ENCODE measurements at regions not wholly inside any gene's neighbourhood (a gene's known extent, or its start where the extent isn't known, plus 50 kb on each side); places are given as distances from the start of the nearest gene placed in this dataset.
A peak's percentile ranks its signal among the peaks of the same experiment; 100 is the strongest.

DNA sequence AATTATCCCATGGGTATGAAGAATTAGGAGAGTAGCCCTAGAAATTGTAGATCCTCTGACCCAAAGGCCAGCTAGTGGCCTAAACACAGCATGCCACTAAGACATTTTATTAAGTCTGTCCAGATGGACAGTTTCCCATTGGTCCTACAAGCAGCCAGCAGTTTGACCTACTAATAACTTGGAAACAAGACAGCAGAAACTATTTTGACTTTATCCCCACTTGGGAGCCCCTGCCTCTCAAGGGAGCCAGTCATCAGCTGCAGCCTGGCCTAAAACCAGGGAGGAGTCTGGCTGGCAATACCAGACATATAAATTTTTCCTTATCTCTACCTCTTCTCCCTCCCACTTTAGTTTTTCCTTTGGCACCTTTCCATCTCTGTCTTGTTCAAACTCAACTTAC lies 222.6 kb upstream of the KCTD3 start:
- DNase-seq (ENCODE audit: low read depth) = no peak
- no peak overlapping the region for H3K4me3 ChIP-seq (ENCODE audit: low read depth, low read length)
- TF ChIP-seq, protein P1, sequence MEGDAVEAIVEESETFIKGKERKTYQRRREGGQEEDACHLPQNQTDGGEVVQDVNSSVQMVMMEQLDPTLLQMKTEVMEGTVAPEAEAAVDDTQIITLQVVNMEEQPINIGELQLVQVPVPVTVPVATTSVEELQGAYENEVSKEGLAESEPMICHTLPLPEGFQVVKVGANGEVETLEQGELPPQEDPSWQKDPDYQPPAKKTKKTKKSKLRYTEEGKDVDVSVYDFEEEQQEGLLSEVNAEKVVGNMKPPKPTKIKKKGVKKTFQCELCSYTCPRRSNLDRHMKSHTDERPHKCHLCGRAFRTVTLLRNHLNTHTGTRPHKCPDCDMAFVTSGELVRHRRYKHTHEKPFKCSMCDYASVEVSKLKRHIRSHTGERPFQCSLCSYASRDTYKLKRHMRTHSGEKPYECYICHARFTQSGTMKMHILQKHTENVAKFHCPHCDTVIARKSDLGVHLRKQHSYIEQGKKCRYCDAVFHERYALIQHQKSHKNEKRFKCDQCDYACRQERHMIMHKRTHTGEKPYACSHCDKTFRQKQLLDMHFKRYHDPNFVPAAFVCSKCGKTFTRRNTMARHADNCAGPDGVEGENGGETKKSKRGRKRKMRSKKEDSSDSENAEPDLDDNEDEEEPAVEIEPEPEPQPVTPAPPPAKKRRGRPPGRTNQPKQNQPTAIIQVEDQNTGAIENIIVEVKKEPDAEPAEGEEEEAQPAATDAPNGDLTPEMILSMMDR (IDR thresholded peaks at IDR 0.05; ENCODE audit: insufficient read depth, low read depth, low read length, missing control alignments) = no peak

DNA sequence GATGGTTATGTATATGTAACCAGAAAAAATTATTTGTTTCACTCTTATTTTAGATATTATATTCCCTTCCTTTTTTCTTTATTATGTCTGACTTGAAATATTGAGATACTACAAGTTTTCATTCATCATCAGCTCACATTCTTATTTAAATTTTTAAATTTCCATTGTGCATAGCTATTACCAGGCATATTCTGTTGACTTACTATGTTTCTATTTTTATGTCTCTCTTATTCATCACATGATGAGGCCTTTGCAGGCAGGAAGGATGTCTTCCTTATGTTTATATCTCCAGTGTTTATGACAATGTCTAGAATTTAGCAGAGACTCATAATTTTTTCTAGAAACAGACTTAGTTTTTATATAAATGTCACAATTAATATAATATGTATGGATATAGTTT lies 221.9 kb upstream of the KCTD3 start:
- TF ChIP-seq, protein P1 (IDR thresholded peaks at IDR 0.05; ENCODE audit: insufficient read depth, low read depth, low read length, missing control alignments) = no peak
- DNase-seq (ENCODE audit: low read depth) = no peak
- no peak overlapping the region for H3K4me3 ChIP-seq (ENCODE audit: low read depth, low read length)

DNA sequence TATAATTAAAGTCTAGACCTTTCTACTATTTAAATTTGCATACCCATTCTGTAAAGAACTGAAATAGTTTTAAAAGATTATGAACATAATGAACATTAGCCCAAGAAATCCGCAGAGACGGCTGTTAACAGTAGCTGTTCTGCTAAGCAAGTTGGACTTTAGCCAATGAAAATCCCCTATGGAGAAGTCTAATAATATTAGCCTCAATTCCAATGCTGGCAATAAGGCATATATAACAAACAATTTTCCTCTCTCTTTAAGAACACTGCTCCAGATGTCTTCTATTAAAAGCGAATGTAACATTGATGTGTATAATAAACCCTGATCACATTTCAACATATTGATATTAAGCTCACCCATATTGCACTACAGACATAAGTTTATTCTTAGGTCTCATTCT lies 221.3 kb upstream of the KCTD3 start:
- no peak overlapping the region for H3K4me3 ChIP-seq (ENCODE audit: low read depth, low read length)

DNA sequence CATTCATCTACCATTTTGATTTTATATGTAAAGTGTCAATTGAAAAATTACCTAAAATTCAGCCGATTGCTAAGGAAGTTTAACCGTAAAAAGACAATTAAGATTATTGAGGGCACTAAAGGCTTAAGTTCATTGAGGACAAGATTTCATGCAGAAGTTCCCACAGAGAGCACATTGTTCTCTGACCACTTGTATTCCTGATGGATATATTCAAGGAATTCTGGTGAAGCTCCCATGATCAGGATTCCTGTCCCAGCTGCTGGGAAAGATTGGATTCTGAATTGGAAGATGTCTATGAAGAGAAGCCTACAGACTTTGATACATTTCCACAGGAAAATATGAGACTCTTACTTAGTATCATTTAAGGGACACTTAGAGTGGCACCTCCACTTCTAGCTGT lies 209.2 kb upstream of the KCTD3 start:
- DNase-seq (ENCODE audit: low read depth) = no peak
- no peak overlapping the region for H3K4me3 ChIP-seq (ENCODE audit: low read depth, low read length)
- TF ChIP-seq, protein P1 (IDR thresholded peaks at IDR 0.05; ENCODE audit: insufficient read depth, low read depth, low read length, missing control alignments) = no peak

More for the DNA sequence above, 221.3 kb upstream of the KCTD3 start:
- DNase-seq (ENCODE audit: low read depth) = no peak
- TF ChIP-seq, protein P1 (IDR thresholded peaks at IDR 0.05; ENCODE audit: insufficient read depth, low read depth, low read length, missing control alignments) = no peak

DNA sequence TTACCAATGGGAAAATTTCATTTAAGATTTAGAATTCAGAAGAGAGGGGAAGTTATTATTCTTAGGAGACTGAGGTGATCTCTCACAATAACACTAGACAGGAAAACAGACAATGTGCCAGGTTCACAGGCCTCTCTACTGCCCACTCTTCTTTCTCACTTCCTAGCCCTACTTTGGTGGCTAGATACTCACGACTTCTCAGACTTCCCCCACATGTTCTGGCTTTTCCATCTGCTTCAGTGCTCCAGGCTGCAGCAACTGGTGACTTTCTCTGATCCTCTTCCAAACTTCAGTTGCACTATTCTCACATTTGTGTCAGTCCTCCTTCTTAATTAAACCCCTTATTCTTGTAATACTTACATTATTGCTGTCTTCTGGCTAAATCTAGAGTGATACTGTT lies 208.7 kb upstream of the KCTD3 start:
- H3K4me3 ChIP-seq (ENCODE audit: low read depth, low read length) = no peak overlapping the region
- TF ChIP-seq, protein P1 (IDR thresholded peaks at IDR 0.05; ENCODE audit: insufficient read depth, low read depth, low read length, missing control alignments) = no peak
- DNase-seq (ENCODE audit: low read depth) = no peak

DNA sequence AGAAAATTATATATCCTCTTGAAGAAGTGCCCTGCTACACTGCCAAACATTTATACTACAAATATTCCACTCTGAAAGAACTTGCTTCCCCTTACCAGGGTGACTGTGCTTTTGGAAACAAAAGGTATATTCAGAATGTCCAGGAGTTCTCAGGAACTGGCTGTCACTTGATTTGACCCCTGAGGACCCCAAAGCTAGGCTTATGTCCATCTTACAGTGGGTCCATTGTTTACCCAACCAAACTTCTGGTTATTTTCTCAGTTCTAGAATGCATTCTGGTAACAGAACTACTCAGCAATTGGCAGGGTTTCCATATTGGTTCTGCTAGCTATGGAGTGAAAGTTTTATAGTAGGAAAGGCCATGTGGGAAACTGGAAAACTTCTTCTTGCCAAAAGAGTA lies 207.1 kb upstream of the KCTD3 start:
- TF ChIP-seq, protein P1 (IDR thresholded peaks at IDR 0.05; ENCODE audit: insufficient read depth, low read depth, low read length, missing control alignments) = no peak
- no peak for DNase-seq (ENCODE audit: low read depth)
- no peak overlapping the region for H3K4me3 ChIP-seq (ENCODE audit: low read depth, low read length)

DNA sequence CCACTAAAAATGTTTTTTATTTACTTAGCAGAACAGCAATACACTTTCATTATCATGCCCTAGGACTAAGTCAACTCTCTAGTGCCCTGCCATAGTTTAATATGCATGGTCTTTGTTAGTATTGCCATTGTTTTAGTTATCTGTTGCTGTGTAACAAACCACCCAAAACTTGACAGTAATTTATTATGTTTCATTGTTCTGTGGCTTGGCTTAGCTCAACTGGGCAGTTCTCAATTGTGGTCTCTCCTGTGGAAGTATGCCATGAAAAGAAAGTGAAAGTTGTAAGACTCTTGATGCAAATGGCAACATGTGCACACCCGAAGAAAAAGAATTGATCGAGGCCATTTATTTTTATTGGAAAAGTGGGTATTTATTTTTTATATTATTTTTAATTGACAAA lies 206.3 kb upstream of the KCTD3 start:
- peak; percentile 4 for DNase-seq (ENCODE audit: low read depth)
- TF ChIP-seq, protein P1 (IDR thresholded peaks at IDR 0.05; ENCODE audit: insufficient read depth, low read depth, low read length, missing control alignments) = no peak
- H3K4me3 ChIP-seq (ENCODE audit: low read depth, low read length) = no peak overlapping the region
